HEK293 (cell line): ENCODE measurements at regions not wholly inside any gene's neighbourhood (a gene's known extent, or its start where the extent isn't known, plus 50 kb on each side); places are given as distances from the start of the nearest gene placed in this dataset.

ENCODE experiments used
- CTCF ChIA-PET: fragments of 350-600 bp; formaldehyde crosslinking; extraction: SDS; loops from one replicate; lab custom pipeline; 2021; ENCODE audit warnings: antibody characterized with exemption; lab: Yijun Ruan, JAX
- POLR2A ChIA-PET: fragments of 300-600 bp; formaldehyde crosslinking; extraction: SDS; loops from one replicate; lab custom pipeline; 2020; ENCODE audit warnings: antibody characterized with exemption, inconsistent platforms; lab: Yijun Ruan, JAX
- H3K27ac ChIP-seq: fragments of 200-500 bp; sonication (Bioruptor generic); 2 replicates; pipeline ENCODE4 v1.5.1; 2014; ENCODE audit warnings: low read depth, low read length, control low read depth, inconsistent platforms; ENCODE audit errors: extremely low read depth
- H3K36me3 ChIP-seq, 2 experiments: fragments of 200-500 bp in 1 of 2; sonication (Bioruptor generic) in 1 of 2; 1 replicate in 1 of 2; 2 replicates in 1 of 2; pipeline ENCODE4 v1.5.1; 2014 to 2017; ENCODE audit warnings: inconsistent platforms in 2 of 2, low read length in 2 of 2; ENCODE audit not compliant: control insufficient read depth in 2 of 2, insufficient read depth in 1 of 2
- H3K4me1 ChIP-seq: fragments of 200-500 bp; sonication (Bioruptor generic); 2 replicates; pipeline ENCODE4 v1.5.1; 2014; ENCODE audit warnings: mild to moderate bottlenecking, low read length, inconsistent platforms; ENCODE audit not compliant: control insufficient read depth, insufficient read depth
- H3K4me3 ChIP-seq: 2 replicates; pipeline ENCODE4 v1.5.1; 2011; ENCODE audit warnings: low read depth, mild to moderate bottlenecking, control low read depth, low read length, moderate library complexity
- H3K9me3 ChIP-seq: fragments of 200-500 bp; sonication (Bioruptor generic); 2 replicates; pipeline ENCODE4 v1.5.1; 2014; ENCODE audit warnings: low read depth, low read length, inconsistent platforms; ENCODE audit not compliant: control insufficient read depth, insufficient read depth
- ELK4 ChIP-seq: IDR thresholded peaks from 2 replicates; pipeline ENCODE4 v1.6.1; 2011; ENCODE audit warnings: mild to moderate bottlenecking, low read depth, low read length, borderline replicate concordance
- HIC1 ChIP-seq: fragments of 450-650 bp; formaldehyde crosslinking; IDR thresholded peaks from 2 replicates; pipeline ENCODE4 v1.5.1; 2016; ENCODE audit warnings: missing biosample characterization, missing genetic modification characterization
- KLF10 ChIP-seq: fragments of 450-650 bp; IDR thresholded peaks from 2 replicates; pipeline ENCODE4 v1.5.1; 2018; ENCODE audit warnings: missing biosample characterization, mild to moderate bottlenecking, missing genetic modification characterization
- PRDM1 ChIP-seq: fragments of 450-650 bp; formaldehyde crosslinking; IDR thresholded peaks from 2 replicates; pipeline ENCODE4; 2016; ENCODE audit warnings: missing biosample characterization, missing genetic modification characterization
- PRDM4 ChIP-seq: fragments of 450-650 bp; formaldehyde crosslinking; IDR thresholded peaks from 2 replicates; pipeline ENCODE4 v1.5.1; 2017; ENCODE audit warnings: missing biosample characterization, missing genetic modification characterization
- SETDB1 ChIP-seq: IDR thresholded peaks from one replicate; pipeline ENCODE4 v1.6.1; 2017; ENCODE audit warnings: mild to moderate bottlenecking, low read length, moderate library complexity, mixed read lengths; ENCODE audit not compliant: insufficient read length
- SP2 ChIP-seq: fragments of 450-650 bp; formaldehyde crosslinking; IDR thresholded peaks from 2 replicates; pipeline ENCODE4 v1.5.1; 2016; ENCODE audit warnings: missing biosample characterization, missing genetic modification characterization
- TSHZ1 ChIP-seq: fragments of 450-650 bp; formaldehyde crosslinking; IDR thresholded peaks from 2 replicates; pipeline ENCODE4 v1.5.1; 2016; ENCODE audit warnings: missing biosample characterization, missing genetic modification characterization, borderline replicate concordance
- ZBTB20 ChIP-seq: fragments of 450-650 bp; formaldehyde crosslinking; IDR thresholded peaks from 2 replicates; pipeline ENCODE4 v1.5.1; 2016; ENCODE audit warnings: missing biosample characterization, missing genetic modification characterization
- ZBTB8A ChIP-seq: fragments of 450-650 bp; formaldehyde crosslinking; IDR thresholded peaks from 2 replicates; pipeline ENCODE4 v1.5.1; 2016; ENCODE audit warnings: missing biosample characterization, missing genetic modification characterization
- ZFP37 ChIP-seq: fragments of 450-650 bp; formaldehyde crosslinking; IDR thresholded peaks from 2 replicates; pipeline ENCODE4 v1.5.1; 2016; ENCODE audit warnings: missing biosample characterization, missing genetic modification characterization
- ZFP41 ChIP-seq: fragments of 450-650 bp; formaldehyde crosslinking; IDR thresholded peaks from 2 replicates; pipeline ENCODE4 v1.5.1; 2016; ENCODE audit warnings: missing biosample characterization, missing genetic modification characterization, borderline replicate concordance
- ZNF133 ChIP-seq: fragments of 450-650 bp; formaldehyde crosslinking; IDR thresholded peaks from 2 replicates; pipeline ENCODE4 v1.5.1; 2016; ENCODE audit warnings: missing biosample characterization, missing genetic modification characterization
- ZNF157 ChIP-seq: fragments of 450-650 bp; formaldehyde crosslinking; IDR thresholded peaks from 2 replicates; pipeline ENCODE4 v1.5.1; 2016; ENCODE audit warnings: missing biosample characterization, missing genetic modification characterization
- ZNF16 ChIP-seq: fragments of 450-650 bp; formaldehyde crosslinking; IDR thresholded peaks from 2 replicates; pipeline ENCODE4 v1.5.1; 2016; ENCODE audit warnings: low read depth, missing biosample characterization, missing genetic modification characterization
- ZNF175 ChIP-seq: fragments of 450-650 bp; formaldehyde crosslinking; IDR thresholded peaks from 2 replicates; pipeline ENCODE4 v1.5.1; 2016; ENCODE audit warnings: missing biosample characterization, missing genetic modification characterization
- ZNF2 ChIP-seq: fragments of 450-650 bp; formaldehyde crosslinking; IDR thresholded peaks from 2 replicates; pipeline ENCODE4 v1.5.1; 2016; ENCODE audit warnings: missing biosample characterization, missing genetic modification characterization
- ZNF341 ChIP-seq: fragments of 450-650 bp; formaldehyde crosslinking; IDR thresholded peaks from 2 replicates; pipeline ENCODE4; 2016; ENCODE audit warnings: low read depth, missing biosample characterization, missing genetic modification characterization
- ZNF354C ChIP-seq: fragments of 450-650 bp; formaldehyde crosslinking; IDR thresholded peaks from 2 replicates; pipeline ENCODE4 v1.5.1; 2016; ENCODE audit warnings: missing biosample characterization, missing genetic modification characterization, low read depth, borderline replicate concordance
- ZNF391 ChIP-seq: fragments of 450-650 bp; formaldehyde crosslinking; IDR thresholded peaks from 2 replicates; pipeline ENCODE4 v1.5.1; 2016; ENCODE audit warnings: low read depth, missing biosample characterization, missing genetic modification characterization, borderline replicate concordance
- ZNF426 ChIP-seq: fragments of 450-650 bp; formaldehyde crosslinking; IDR thresholded peaks from 2 replicates; pipeline ENCODE4 v1.5.1; 2017; ENCODE audit warnings: missing biosample characterization, missing genetic modification characterization, mild to moderate bottlenecking, inconsistent platforms, moderate library complexity
- ZNF513 ChIP-seq: fragments of 450-650 bp; IDR thresholded peaks from 2 replicates; pipeline ENCODE4 v1.5.1; 2018; ENCODE audit warnings: missing biosample characterization, missing genetic modification characterization
- ZNF561 ChIP-seq: fragments of 450-650 bp; IDR thresholded peaks from 2 replicates; pipeline ENCODE4 v1.5.1; 2018; ENCODE audit warnings: missing biosample characterization, missing genetic modification characterization, borderline replicate concordance
- ZNF596 ChIP-seq: fragments of 450-650 bp; IDR thresholded peaks from 2 replicates; pipeline ENCODE4 v1.5.0; 2018; ENCODE audit warnings: missing biosample characterization, mild to moderate bottlenecking, missing genetic modification characterization, moderate library complexity
- ZNF623 ChIP-seq: fragments of 450-650 bp; formaldehyde crosslinking; IDR thresholded peaks from 2 replicates; pipeline ENCODE4 v1.5.1; 2016; ENCODE audit warnings: missing biosample characterization, missing genetic modification characterization
- ZNF677 ChIP-seq: fragments of 450-650 bp; IDR thresholded peaks from 2 replicates; pipeline ENCODE4 v1.5.0; 2018; ENCODE audit warnings: missing biosample characterization, mild to moderate bottlenecking, missing genetic modification characterization, moderate library complexity
- ZSCAN23 ChIP-seq: fragments of 450-650 bp; formaldehyde crosslinking; IDR thresholded peaks from 2 replicates; pipeline ENCODE4 v1.5.1; 2016; ENCODE audit warnings: missing biosample characterization, missing genetic modification characterization

GRCh38 chrX:155819966-155820491 lies 61.1 kb upstream of the VAMP7 start:
- Histone ChIP-seq H3K36me3 (no peaks in the 10 kb centered on the region; a peak in 1 of 3 replicates), H3K4me1 (no peaks in the 10 kb centered on the region), H3K4me3 (no peak overlapping the region), H3K27ac (no peak overlapping the region), H3K9me3 (no peaks in the 10 kb centered on the region)
- ChIA-PET CTCF (no interaction called here), POLR2A (no interaction called here)
- no peak for TF ChIP-seq ZFP37
- no peak for TF ChIP-seq ZNF623 (tag by site-specific recombination)
- TF ChIP-seq ZNF391 (tag by site-specific recombination): no peak
- TF ChIP-seq PRDM4 (tag by site-specific recombination): no peak
- TF ChIP-seq SETDB1: peak; percentile 33
- TF ChIP-seq ZNF133 (tag by site-specific recombination): no peak
- TF ChIP-seq PRDM1 (tag by site-specific recombination): peak; percentile 18; the same call in 1 of the 2 replicates
- no peak for TF ChIP-seq ZNF157
- peak; percentile 55; the same call in 1 of the 2 replicates for TF ChIP-seq ZNF2 (tag by site-specific recombination)
- no peak for TF ChIP-seq ZNF561
- TF ChIP-seq KLF10: no peak
- TF ChIP-seq HIC1 (tag by site-specific recombination): no peak
- TF ChIP-seq ZNF596 (tag by site-specific recombination): no peak
- no peak for TF ChIP-seq ELK4
- TF ChIP-seq ZNF341: no peak
- no peak for TF ChIP-seq ZNF426
- no peak for TF ChIP-seq ZNF677
- TF ChIP-seq TSHZ1 (tag by site-specific recombination): no peak
- no peak for TF ChIP-seq ZNF16 (tag by site-specific recombination)
- TF ChIP-seq ZBTB20 (tag by site-specific recombination): no peak
- TF ChIP-seq ZFP41 (tag by site-specific recombination): no peak
- peak; percentile 11; the same call in 1 of the 2 replicates for TF ChIP-seq ZBTB8A (tag by site-specific recombination)
- no peak for TF ChIP-seq ZNF354C (tag by site-specific recombination)
- no peak for TF ChIP-seq ZSCAN23
- TF ChIP-seq SP2 (tag by site-specific recombination): no peak
- TF ChIP-seq ZNF175 (tag by site-specific recombination): no peak
- no peak for TF ChIP-seq ZNF513
